ENCODE measurements at regions not wholly inside any gene's neighbourhood (a gene's known extent, or its start where the extent isn't known, plus 50 kb on each side); places are given as distances from the start of the nearest gene placed in this dataset.

DNA sequence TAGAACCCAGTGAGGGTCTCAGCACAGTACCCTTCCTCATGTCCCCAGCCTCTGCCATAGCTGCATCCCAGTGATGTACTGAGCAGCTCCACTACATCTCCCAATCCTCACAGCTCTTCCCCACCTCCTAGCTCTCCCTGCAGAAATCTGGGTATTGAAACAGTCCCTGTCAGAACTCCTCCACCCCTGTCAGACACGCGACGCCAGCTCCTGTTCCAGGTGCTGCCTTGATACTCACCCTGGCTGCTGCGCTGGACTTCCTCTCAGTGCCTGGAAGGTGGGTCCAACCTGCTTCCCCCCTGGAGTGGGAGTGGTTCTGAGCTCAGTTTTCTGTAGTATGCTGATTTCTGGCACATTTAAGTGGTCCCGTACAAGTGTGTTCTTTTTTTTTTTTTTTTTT is 160.9 kb upstream of the SLCO3A1 start:
- CTCF ChIA-PET: no interaction called here
- POLR2A ChIA-PET: no interaction called here
- ATAC-seq (ENCODE audit: low read depth) (no peak), DNase-seq (no peak)
- TF ChIP-seq, protein P1, sequence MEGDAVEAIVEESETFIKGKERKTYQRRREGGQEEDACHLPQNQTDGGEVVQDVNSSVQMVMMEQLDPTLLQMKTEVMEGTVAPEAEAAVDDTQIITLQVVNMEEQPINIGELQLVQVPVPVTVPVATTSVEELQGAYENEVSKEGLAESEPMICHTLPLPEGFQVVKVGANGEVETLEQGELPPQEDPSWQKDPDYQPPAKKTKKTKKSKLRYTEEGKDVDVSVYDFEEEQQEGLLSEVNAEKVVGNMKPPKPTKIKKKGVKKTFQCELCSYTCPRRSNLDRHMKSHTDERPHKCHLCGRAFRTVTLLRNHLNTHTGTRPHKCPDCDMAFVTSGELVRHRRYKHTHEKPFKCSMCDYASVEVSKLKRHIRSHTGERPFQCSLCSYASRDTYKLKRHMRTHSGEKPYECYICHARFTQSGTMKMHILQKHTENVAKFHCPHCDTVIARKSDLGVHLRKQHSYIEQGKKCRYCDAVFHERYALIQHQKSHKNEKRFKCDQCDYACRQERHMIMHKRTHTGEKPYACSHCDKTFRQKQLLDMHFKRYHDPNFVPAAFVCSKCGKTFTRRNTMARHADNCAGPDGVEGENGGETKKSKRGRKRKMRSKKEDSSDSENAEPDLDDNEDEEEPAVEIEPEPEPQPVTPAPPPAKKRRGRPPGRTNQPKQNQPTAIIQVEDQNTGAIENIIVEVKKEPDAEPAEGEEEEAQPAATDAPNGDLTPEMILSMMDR (IDR thresholded peaks at IDR 0.05): no peak
- H3K36me3 Mint-ChIP-seq (ENCODE audit: low read depth): no peaks in the 10 kb centered on the region
- H3K9me3 Mint-ChIP-seq: peaks cover 4% of the 10 kb centered on the region
- no peaks in the 10 kb centered on the region for H3K27me3 Mint-ChIP-seq
- H3K27ac Mint-ChIP-seq: no peak overlapping the region
- intact Hi-C loops (cut with micrococcal nuclease): no loop called here
- no peak overlapping the region for H3K4me3 Mint-ChIP-seq
- no peaks in the 10 kb centered on the region for H3K4me1 Mint-ChIP-seq

DNA sequence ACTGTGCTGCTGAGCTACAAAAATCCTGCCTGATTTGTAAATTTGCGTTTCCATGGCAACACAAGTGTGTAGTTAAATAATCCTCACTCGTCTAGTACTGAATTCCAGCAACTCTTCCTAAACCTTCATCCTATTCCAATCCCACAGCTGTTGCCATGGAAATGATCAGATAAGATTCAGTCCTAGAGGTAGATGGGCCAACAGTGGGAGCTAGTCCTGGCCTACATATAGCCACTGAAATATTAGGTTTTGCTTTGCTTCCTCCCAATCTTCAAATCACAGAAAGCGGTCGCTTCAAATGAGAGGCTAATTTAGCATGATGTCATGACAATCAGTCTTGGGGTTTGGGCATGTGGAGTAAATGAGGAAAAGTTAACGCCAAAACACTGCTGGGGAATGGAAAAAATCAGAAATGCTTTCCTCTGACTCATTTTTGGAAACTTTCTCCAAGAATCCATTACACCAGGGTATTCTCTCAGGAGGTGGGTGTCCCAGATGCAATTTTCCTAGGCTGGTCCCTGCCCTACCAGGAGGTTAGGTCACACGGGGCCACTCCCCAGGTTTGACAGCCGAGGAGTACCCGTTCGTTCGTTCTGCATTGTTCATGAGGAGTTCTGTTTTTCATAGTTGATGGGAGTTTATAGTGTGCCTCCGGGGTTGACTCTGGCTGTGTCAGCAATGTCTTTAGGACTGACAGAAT is 159.2 kb upstream of the SLCO3A1 start:
- Mint-ChIP-seq H3K27me3 (no peaks in the 10 kb centered on the region), H3K36me3 (ENCODE audit: low read depth) (no peaks in the 10 kb centered on the region), H3K4me1 (no peaks in the 10 kb centered on the region), H3K27ac (no peak overlapping the region), H3K4me3 (no peak overlapping the region), H3K9me3 (no peaks in the 10 kb centered on the region)
- DNase-seq (no peak), ATAC-seq (ENCODE audit: low read depth) (no peak)
- TF ChIP-seq, protein P1 (IDR thresholded peaks at IDR 0.05): no peak
- ChIA-PET POLR2A (no interaction called here), CTCF (no interaction called here)
- intact Hi-C loops (cut with micrococcal nuclease): no loop called here

DNA sequence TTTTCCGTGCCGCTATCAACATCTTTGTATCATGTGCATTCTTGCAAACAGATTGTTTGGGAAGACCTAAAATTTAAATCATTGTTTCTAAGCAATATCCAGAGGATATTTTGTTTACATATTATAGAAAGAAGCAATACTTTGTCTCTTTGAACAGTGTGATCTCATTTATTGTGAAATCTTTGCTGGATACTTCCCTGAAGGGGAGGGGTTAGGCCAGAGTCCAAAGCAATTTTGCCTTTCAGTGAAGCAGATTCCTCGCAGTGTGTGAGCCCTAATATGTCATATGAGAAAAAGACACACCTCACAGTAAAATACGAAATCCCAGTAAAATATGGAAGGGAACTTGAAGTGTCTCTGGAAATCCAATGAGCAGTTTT is 158.7 kb upstream of the SLCO3A1 start:
- DNase-seq: no peak
- no peaks in the 10 kb centered on the region for H3K27me3 Mint-ChIP-seq
- H3K27ac Mint-ChIP-seq: no peak overlapping the region
- no peaks in the 10 kb centered on the region for H3K4me1 Mint-ChIP-seq
- no peaks in the 10 kb centered on the region for H3K9me3 Mint-ChIP-seq
- TF ChIP-seq, protein P1 (IDR thresholded peaks at IDR 0.05): no peak
- ChIA-PET POLR2A (no interaction called here), CTCF (no interaction called here)
- H3K36me3 Mint-ChIP-seq (ENCODE audit: low read depth): no peaks in the 10 kb centered on the region
- ATAC-seq (ENCODE audit: low read depth): no peak
- intact Hi-C loops (cut with micrococcal nuclease): no loop called here
- no peak overlapping the region for H3K4me3 Mint-ChIP-seq

DNA sequence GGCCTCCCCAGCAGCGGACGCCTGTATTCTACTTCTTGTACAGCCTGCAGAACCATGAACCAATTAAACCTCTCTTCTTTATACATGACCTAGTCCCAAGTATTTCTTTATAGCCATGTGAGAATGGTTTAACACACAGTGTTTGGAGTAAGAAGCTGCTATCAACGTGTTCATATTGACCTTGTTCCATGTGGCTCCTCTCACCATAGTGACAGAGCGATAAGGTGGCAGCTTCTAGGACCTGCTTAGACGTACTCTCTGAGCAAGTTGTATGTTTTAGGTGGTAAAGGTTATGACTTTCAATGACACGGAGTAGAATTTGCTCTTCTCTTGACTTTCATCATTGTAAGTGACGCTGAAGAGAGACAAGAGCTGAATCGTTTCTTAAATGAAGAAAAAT is 157.7 kb upstream of the SLCO3A1 start:
- no peaks in the 10 kb centered on the region for H3K27me3 Mint-ChIP-seq
- POLR2A ChIA-PET: no interaction called here
- no peak overlapping the region for H3K27ac Mint-ChIP-seq
- CTCF ChIA-PET: no interaction called here
- TF ChIP-seq, protein P1 (IDR thresholded peaks at IDR 0.05): no peak
- no peak overlapping the region for H3K4me3 Mint-ChIP-seq
- no peaks in the 10 kb centered on the region for H3K36me3 Mint-ChIP-seq (ENCODE audit: low read depth)
- H3K4me1 Mint-ChIP-seq: no peaks in the 10 kb centered on the region
- no peaks in the 10 kb centered on the region for H3K9me3 Mint-ChIP-seq
- no peak for DNase-seq
- no peak for ATAC-seq (ENCODE audit: low read depth)
- intact Hi-C loops (cut with micrococcal nuclease): no loop called here

DNA sequence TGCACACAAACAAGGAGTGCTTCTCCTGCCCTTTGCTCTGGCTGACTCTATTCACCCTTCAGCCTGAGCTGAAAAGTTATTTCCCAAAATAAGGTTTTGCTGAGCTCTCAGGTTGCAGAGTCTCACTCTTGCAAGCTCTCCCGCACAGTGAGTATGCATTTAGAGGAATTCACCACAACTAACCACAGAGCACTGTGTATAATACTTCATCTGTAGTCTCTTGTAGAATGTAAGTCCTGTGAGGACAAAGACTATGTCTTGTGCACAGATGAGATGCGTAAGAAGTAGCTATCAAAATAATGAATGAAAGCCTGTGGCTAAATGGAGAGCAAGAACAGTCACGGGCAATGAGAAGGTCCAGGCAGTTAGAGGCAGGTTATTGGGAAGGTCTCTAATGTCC is 156.5 kb upstream of the SLCO3A1 start:
- no peak overlapping the region for H3K4me3 Mint-ChIP-seq
- no peak for ATAC-seq (ENCODE audit: low read depth)
- H3K4me1 Mint-ChIP-seq: no peaks in the 10 kb centered on the region
- H3K9me3 Mint-ChIP-seq: no peaks in the 10 kb centered on the region
- TF ChIP-seq, protein P1 (IDR thresholded peaks at IDR 0.05): no peak
- H3K27ac Mint-ChIP-seq: no peak overlapping the region
- POLR2A ChIA-PET: no interaction called here
- H3K36me3 Mint-ChIP-seq (ENCODE audit: low read depth): no peaks in the 10 kb centered on the region
- DNase-seq: no peak
- intact Hi-C loops (cut with micrococcal nuclease): no loop called here
- CTCF ChIA-PET: no interaction called here
- no peaks in the 10 kb centered on the region for H3K27me3 Mint-ChIP-seq
